Liver (tissue), 8 donors: ENCODE measurements at regions not wholly inside any gene's neighbourhood (a gene's known extent, or its start where the extent isn't known, plus 50 kb on each side); places are given as distances from the start of the nearest gene placed in this dataset.

ENCODE experiments used
- DNase-seq: peaks from one replicate; pipeline ENCODE4 v3.0.0-alpha.2; 2017; ENCODE audit warnings: low spot score
- H3K27ac ChIP-seq, 2 donors: one replicate each; pipeline ENCODE4 v1.7.0; 2013; ENCODE audit warnings: inconsistent platforms in 2 of 2, low read length in 2 of 2, control low read depth in 1 of 2, low read depth in 1 of 2, mild to moderate bottlenecking in 1 of 2
- H3K27me3 ChIP-seq, 4 donors: one replicate each; pipeline versions ENCODE4 v1.6.1 to v1.7.0; 2013; ENCODE audit warnings: low read length in 3 of 4, inconsistent platforms in 1 of 4, mild to moderate bottlenecking in 1 of 4, moderate library complexity in 1 of 4; ENCODE audit not compliant: control insufficient read depth in 4 of 4, insufficient read depth in 4 of 4
- H3K36me3 ChIP-seq, 4 donors: one replicate each; pipeline versions ENCODE4 v1.6.1 to v1.7.0; 2013; ENCODE audit warnings: low read length in 3 of 4, mild to moderate bottlenecking in 3 of 4, low read depth in 1 of 4, moderate library complexity in 1 of 4; ENCODE audit not compliant: control insufficient read depth in 4 of 4, insufficient read depth in 3 of 4
- H3K4me1 ChIP-seq, 4 donors: one replicate each; pipeline versions ENCODE4 v1.6.1 to v1.7.0; 2013; ENCODE audit warnings: low read length in 3 of 4, mild to moderate bottlenecking in 3 of 4, moderate library complexity in 1 of 4; ENCODE audit not compliant: control insufficient read depth in 4 of 4, insufficient read depth in 4 of 4
- H3K4me3 ChIP-seq, 3 donors: one replicate each; pipeline versions ENCODE4 v1.6.1 to v1.7.0; 2013; ENCODE audit warnings: low read length in 3 of 3, control low read depth in 1 of 3, low read depth in 1 of 3, mild to moderate bottlenecking in 1 of 3
- H3K9ac ChIP-seq, 2 donors: one replicate each; pipeline ENCODE4 v1.7.0; 2013; ENCODE audit warnings: low read length in 2 of 2, mild to moderate bottlenecking in 2 of 2, moderate library complexity in 2 of 2, control low read depth in 1 of 2, low read depth in 1 of 2
- H3K9me3 ChIP-seq, 4 donors: one replicate each; pipeline versions ENCODE4 v1.6.1 to v1.7.0; 2013; ENCODE audit warnings: low read length in 3 of 4; ENCODE audit not compliant: control insufficient read depth in 4 of 4
- ATF3 ChIP-seq: IDR thresholded peaks from 2 replicates; pipeline ENCODE4 v1.6.1; 2016; ENCODE audit warnings: antibody characterized with exemption
- CTCF ChIP-seq: fragments of 150-350 bp; IDR thresholded peaks from 2 replicates; pipeline ENCODE4 v1.5.1; 2017; ENCODE audit warnings: improper control_type of control experiment, low read depth, low read length; ENCODE audit not compliant: missing input control
- EGR1 ChIP-seq, 2 donors: IDR thresholded peaks; 2 replicates each; pipeline ENCODE4 v1.6.1; 2016 to 2018; ENCODE audit warnings: antibody characterized with exemption in 2 of 2, low read depth in 2 of 2
- FOXA2 ChIP-seq: IDR thresholded peaks from 2 replicates; pipeline ENCODE4 v1.6.1; 2016; ENCODE audit warnings: antibody characterized with exemption
- GABPA ChIP-seq, 2 donors: IDR thresholded peaks in 1 of 2; conservative IDR thresholded peaks in 1 of 2; 2 replicates each; pipeline ENCODE4 v1.6.1; 2016; ENCODE audit warnings: antibody characterized with exemption in 2 of 2, mild to moderate bottlenecking in 1 of 2, moderate library complexity in 1 of 2
- HNF4A ChIP-seq, 2 donors: conservative IDR thresholded peaks; 2 replicates each; pipeline ENCODE4 v1.6.1; 2016; ENCODE audit warnings: antibody characterized with exemption in 2 of 2, mild to moderate bottlenecking in 2 of 2
- JUND ChIP-seq, 2 donors: IDR thresholded peaks; 2 replicates each; pipeline ENCODE4 v1.6.1; 2016; ENCODE audit warnings: antibody characterized with exemption in 2 of 2
- MAX ChIP-seq: IDR thresholded peaks from 2 replicates; pipeline ENCODE4 v1.6.1; 2016; ENCODE audit warnings: antibody characterized with exemption
- NR2F2 ChIP-seq: IDR thresholded peaks from 2 replicates; pipeline ENCODE4 v1.6.1; 2016; ENCODE audit warnings: antibody characterized with exemption
- RAD21 ChIP-seq, 2 donors: IDR thresholded peaks; 2 replicates each; pipeline ENCODE4 v1.6.1; 2016; ENCODE audit warnings: antibody characterized with exemption in 2 of 2, mild to moderate bottlenecking in 2 of 2
- RXRA ChIP-seq, 2 donors: IDR thresholded peaks; 2 replicates each; pipeline ENCODE4 v1.6.1; 2017 to 2018; ENCODE audit warnings: antibody characterized with exemption in 2 of 2, mild to moderate bottlenecking in 1 of 2
- SP1 ChIP-seq: IDR thresholded peaks from 2 replicates; pipeline ENCODE4 v1.6.1; 2018; ENCODE audit warnings: antibody characterized with exemption, mild to moderate bottlenecking
- TAF1 ChIP-seq: conservative IDR thresholded peaks from 2 replicates; pipeline ENCODE4 v1.6.1; 2016; ENCODE audit warnings: antibody characterized with exemption, mild to moderate bottlenecking
- YY1 ChIP-seq: IDR thresholded peaks from 2 replicates; pipeline ENCODE4 v1.6.1; 2016; ENCODE audit warnings: antibody characterized with exemption, mild to moderate bottlenecking
- ZBTB33 ChIP-seq: IDR thresholded peaks from 2 replicates; pipeline ENCODE4 v1.6.1; 2016; ENCODE audit warnings: antibody characterized with exemption
- WGBS: extraction: QIAGEN DNeasy Blood & Tissue Kit; methylation state at CpG from one replicate; pipeline ENCODE4 v1.1.7; 2013; 5-methylcytosine and 5-hydroxymethylcytosine counted together
- donor health status: healthy.
- donor health status: healthy.
- donor health status: healthy.
- donor health status: healthy.
- donor health status: healthy.

GRCh38 chr18:76167845-76168621, 327.0 kb downstream of the ZNF516 start:
- no peak for DNase-seq
- no peaks in the 10 kb centered on the region for H3K9me3 ChIP-seq
- H3K36me3 ChIP-seq = no peaks in the 10 kb centered on the region
- no peaks in the 10 kb centered on the region for H3K27me3 ChIP-seq
- no peak overlapping the region for H3K27ac ChIP-seq
- TF ChIP-seq YY1 (no peak), SP1 (no peak), MAX (no peak)
- no peak overlapping the region for H3K4me3 ChIP-seq
- no peaks in the 10 kb centered on the region for H3K4me1 ChIP-seq
- WGBS = 48% methylated on average over 12 of the region's 12 CpGs
- no peak overlapping the region for H3K9ac ChIP-seq

GRCh38 chr18:76167410-76167809, 327.6 kb downstream of the ZNF516 start:
- Histone ChIP-seq H3K9me3 (no peaks in the 10 kb centered on the region), H3K36me3 (no peaks in the 10 kb centered on the region), H3K9ac (no peak overlapping the region), H3K27me3 (no peaks in the 10 kb centered on the region), H3K27ac (no peak overlapping the region), H3K4me3 (no peak overlapping the region), H3K4me1 (no peaks in the 10 kb centered on the region)
- DNase-seq = no peak
- TF ChIP-seq NR2F2 (no peak), EGR1 (IDR thresholded peaks at IDR 0.05; ENCODE audit: low read depth in 2 of 2) (no peak), CTCF (no peak), SP1 (no peak)
- 51% methylated on average over 6 of the region's 6 CpGs for WGBS

GRCh38 chr18:76162886-76163285, 332.2 kb downstream of the ZNF516 start:
- no peaks in the 10 kb centered on the region for H3K36me3 ChIP-seq
- H3K9me3 ChIP-seq = no peaks in the 10 kb centered on the region
- no peaks in the 10 kb centered on the region for H3K27me3 ChIP-seq
- no peak overlapping the region for H3K27ac ChIP-seq
- WGBS = 85% methylated on average over 7 of the region's 7 CpGs
- H3K4me1 ChIP-seq = no peaks in the 10 kb centered on the region
- no peak for TF ChIP-seq EGR1 (IDR thresholded peaks at IDR 0.05; ENCODE audit: low read depth in 2 of 2)
- TF ChIP-seq YY1 = no peak
- no peak for TF ChIP-seq NR2F2
- no peak for TF ChIP-seq RAD21 (IDR thresholded peaks at IDR 0.05)
- TF ChIP-seq GABPA (IDR thresholded peaks at IDR 0.05 in 1 of 2, conservative IDR thresholded peaks at IDR 0.05 in 1 of 2) = no peak
- no peak for TF ChIP-seq HNF4A (conservative IDR thresholded peaks at IDR 0.05)
- no peak for TF ChIP-seq SP1
- H3K4me3 ChIP-seq = no peak overlapping the region
- DNase-seq = no peak
- no peak overlapping the region for H3K9ac ChIP-seq

GRCh38 chr18:76161983-76162382, 333.1 kb downstream of the ZNF516 start:
- Histone ChIP-seq H3K27me3 (no peaks in the 10 kb centered on the region), H3K4me3 (no peak overlapping the region), H3K27ac (no peak overlapping the region), H3K4me1 (no peaks in the 10 kb centered on the region), H3K36me3 (no peaks in the 10 kb centered on the region), H3K9ac (no peak overlapping the region), H3K9me3 (no peaks in the 10 kb centered on the region)
- DNase-seq = no peak
- WGBS = 92% methylated on average over 1 of the region's 1 CpG
- TF ChIP-seq ZBTB33 = no peak
- no peak for TF ChIP-seq FOXA2
- TF ChIP-seq SP1 = no peak
- no peak for TF ChIP-seq TAF1
- no peak for TF ChIP-seq JUND (IDR thresholded peaks at IDR 0.05)
- no peak for TF ChIP-seq GABPA (IDR thresholded peaks at IDR 0.05 in 1 of 2, conservative IDR thresholded peaks at IDR 0.05 in 1 of 2)
- TF ChIP-seq CTCF = no peak
- TF ChIP-seq ATF3 = no peak
- TF ChIP-seq HNF4A (conservative IDR thresholded peaks at IDR 0.05) = no peak
- no peak for TF ChIP-seq NR2F2
- no peak for TF ChIP-seq RXRA (IDR thresholded peaks at IDR 0.05)
